Common myeloid progenitor, CD34-positive (primary cell): ENCODE measurements at regions not wholly inside any gene's neighbourhood (a gene's known extent, or its start where the extent isn't known, plus 50 kb on each side); places are given as distances from the start of the nearest gene placed in this dataset.

Experiments used
- CTCF ChIA-PET: fragments of 350-600 bp; sonication (Branson Sonifier 250); formaldehyde crosslinking; loops from one replicate; lab custom pipeline; 2021; ENCODE audit warnings: antibody characterized with exemption; lab: Charles Lee
- POLR2A ChIA-PET: fragments of 350-600 bp; sonication (Branson Sonifier 250); formaldehyde crosslinking; loops from one replicate; lab custom pipeline; 2021; ENCODE audit warnings: antibody characterized with exemption; lab: Charles Lee
- DNase-seq, 3 donors: peaks; one replicate each; pipeline versions ENCODE4 v3.0.0 to v3.0.0-alpha.2; 2013
- H3K27ac ChIP-seq, 2 experiments: 1 replicate in 1 of 2; 2 replicates in 1 of 2; pipeline ENCODE4 v1.7.0; 2013; ENCODE audit warnings: inconsistent platforms in 2 of 2, low read length in 2 of 2, mild to moderate bottlenecking in 2 of 2, low read depth in 1 of 2, moderate library complexity in 1 of 2; ENCODE audit not compliant: severe bottlenecking in 2 of 2, insufficient read depth in 1 of 2, poor library complexity in 1 of 2
- H3K27me3 ChIP-seq, 5 experiments: replicated peaks in 2 of 5; 1 replicate in 3 of 5; 2 replicates in 2 of 5; pipeline versions ENCODE4 v1.6.1 to v1.7.0; 2013; ENCODE audit warnings: low read length in 4 of 5, mild to moderate bottlenecking in 2 of 5, moderate library complexity in 2 of 5, inconsistent platforms in 1 of 5; ENCODE audit not compliant: insufficient read depth in 5 of 5, control insufficient read depth in 4 of 5
- H3K36me3 ChIP-seq, 4 experiments: 1 replicate in 2 of 4; 2 replicates in 2 of 4; pipeline versions ENCODE4 v1.6.1 to v1.7.0; 2013; ENCODE audit warnings: low read length in 3 of 4, control low read depth in 1 of 4, mild to moderate bottlenecking in 1 of 4; ENCODE audit not compliant: control insufficient read depth in 4 of 4, insufficient read depth in 4 of 4
- H3K4me1 ChIP-seq, 4 experiments: 1 replicate in 3 of 4; 2 replicates in 1 of 4; pipeline versions ENCODE4 v1.6.1 to v1.7.1; 2013; ENCODE audit warnings: low read length in 3 of 4, mild to moderate bottlenecking in 3 of 4, control low read depth in 1 of 4, inconsistent platforms in 1 of 4, moderate library complexity in 1 of 4; ENCODE audit not compliant: control insufficient read depth in 4 of 4, insufficient read depth in 4 of 4; ENCODE audit errors: control extremely low read depth in 1 of 4
- H3K4me3 ChIP-seq, 7 experiments: 1 replicate in 4 of 7; 2 replicates in 3 of 7; pipeline versions ENCODE4 v1.5.1 to v1.7.0; 2013; ENCODE audit warnings: mild to moderate bottlenecking in 7 of 7, low read length in 6 of 7, moderate library complexity in 6 of 7, inconsistent platforms in 2 of 7, low read depth in 2 of 7, control low read depth in 1 of 7; ENCODE audit not compliant: insufficient read depth in 4 of 7, control insufficient read depth in 1 of 7; ENCODE audit errors: extremely low read depth in 1 of 7
- H3K9me3 ChIP-seq, 5 experiments: 1 replicate in 4 of 5; 2 replicates in 1 of 5; pipeline versions ENCODE4 v1.6.1 to v1.7.1; 2013; ENCODE audit warnings: low read length in 4 of 5, mild to moderate bottlenecking in 2 of 5, inconsistent platforms in 1 of 5, low read depth in 1 of 5, moderate library complexity in 1 of 5; ENCODE audit not compliant: control insufficient read depth in 4 of 5, insufficient read depth in 2 of 5; ENCODE audit errors: control extremely low read depth in 1 of 5
- WGBS: methylation state at CpG from one replicate; pipeline ENCODE4 v1.1.5; 2013; ENCODE audit not compliant: insufficient coverage; 5-methylcytosine and 5-hydroxymethylcytosine counted together

GRCh38 chr22:47292546-47293320, 530.3 kb downstream of the TBC1D22A start:
- POLR2A ChIA-PET, result no interaction called here
- Histone ChIP-seq H3K4me3 (no peak overlapping the region), H3K27ac (no peak overlapping the region), H3K36me3 (no peaks in the 10 kb centered on the region), H3K4me1 (no peaks in the 10 kb centered on the region), H3K27me3 (peaks cover 0 to 15% (median 3%) of the 10 kb centered on the region in 5 experiments), H3K9me3 (no peaks in the 10 kb centered on the region)
- no peak for DNase-seq
- WGBS, result 73% methylated on average over 17 of the region's 18 CpGs
- CTCF ChIA-PET, result no interaction called here

GRCh38 chr22:47291565-47292495, 529.4 kb downstream of the TBC1D22A start:
- ChIA-PET CTCF (no interaction called here), POLR2A (no interaction called here)
- Histone ChIP-seq H3K4me3 (no peak overlapping the region), H3K27me3 (peaks cover 0 to 16% (median 3%) of the 10 kb centered on the region in 5 experiments), H3K4me1 (no peaks in the 10 kb centered on the region), H3K36me3 (no peaks in the 10 kb centered on the region), H3K9me3 (no peaks in the 10 kb centered on the region), H3K27ac (no peak overlapping the region)
- DNase-seq, result no peak
- WGBS, result 93% methylated on average over 17 of the region's 18 CpGs

- no peak overlapping the region for H3K4me3 ChIP-seq
- no peaks in the 10 kb centered on the region for H3K9me3 ChIP-seq
- no peaks in the 10 kb centered on the region for H3K36me3 ChIP-seq
- DNase-seq, result no peak
- H3K27ac ChIP-seq, result no peak overlapping the region
- peaks cover 0 to 20% (median 3%) of the 10 kb centered on the region in 5 experiments for H3K27me3 ChIP-seq
- H3K4me1 ChIP-seq, result no peaks in the 10 kb centered on the region
- ChIA-PET CTCF (no interaction called here), POLR2A (interaction anchor here (0.5 kb wide), 1 partner anchor 1621 kb away, joined by 11 read pairs; no protein-coding TSS in a partner anchor)
- 95% methylated on average over 6 of the region's 20 CpGs for WGBS
Observed at GRCh38 chr22:47290706-47291430, 528.4 kb downstream of the TBC1D22A start.

- Histone ChIP-seq H3K4me3 (no peak overlapping the region), H3K27me3 (peaks cover 0 to 15% (median 3%) of the 10 kb centered on the region in 5 experiments), H3K4me1 (no peaks in the 10 kb centered on the region), H3K27ac (no peak overlapping the region), H3K9me3 (no peaks in the 10 kb centered on the region), H3K36me3 (no peaks in the 10 kb centered on the region)
- ChIA-PET CTCF (no interaction called here), POLR2A (no interaction called here)
- WGBS, result 86% methylated on average over 12 of the region's 12 CpGs
- DNase-seq, result no peak
Observed at GRCh38 chr22:47289336-47289985, 527.0 kb downstream of the TBC1D22A start.

- Histone ChIP-seq H3K9me3 (no peaks in the 10 kb centered on the region), H3K27ac (no peak overlapping the region), H3K4me3 (no peak overlapping the region), H3K4me1 (no peaks in the 10 kb centered on the region), H3K36me3 (no peaks in the 10 kb centered on the region), H3K27me3 (peaks cover 0 to 15% (median 3%) of the 10 kb centered on the region in 5 experiments)
- DNase-seq, result no peak
- ChIA-PET CTCF (no interaction called here), POLR2A (no interaction called here)
- WGBS, result 100% methylated on average over 3 of the region's 8 CpGs
Observed at GRCh38 chr22:47288680-47289079, 526.2 kb downstream of the TBC1D22A start.

- Histone ChIP-seq H3K27me3 (peaks cover 0 to 12% (median 3%) of the 10 kb centered on the region in 5 experiments), H3K9me3 (no peaks in the 10 kb centered on the region), H3K36me3 (no peaks in the 10 kb centered on the region), H3K27ac (no peak overlapping the region), H3K4me3 (no peak overlapping the region), H3K4me1 (no peaks in the 10 kb centered on the region)
- CTCF ChIA-PET, result no interaction called here
- 72% methylated on average over 2 of the region's 5 CpGs for WGBS
- no peak for DNase-seq
- POLR2A ChIA-PET, result no interaction called here
Observed at GRCh38 chr22:47287516-47287915, 525.1 kb downstream of the TBC1D22A start.
